Colonic mucosa (tissue), 4 donors: ENCODE measurements at regions not wholly inside any gene's neighbourhood (a gene's known extent, or its start where the extent isn't known, plus 50 kb on each side); places are given as distances from the start of the nearest gene placed in this dataset.

ENCODE experiments used
- DNase-seq: peaks from one replicate; pipeline ENCODE4 v3.0.0-alpha.2; 2020
- H3K27ac ChIP-seq: fragments of 200-600 bp; one replicate; pipeline ENCODE4 v1.8.0; 2021
- H3K27me3 ChIP-seq: fragments of 200-600 bp; one replicate; pipeline ENCODE4 v1.8.0; 2021
- H3K36me3 ChIP-seq: fragments of 200-600 bp; one replicate; pipeline ENCODE4 v1.8.0; 2021
- H3K4me1 ChIP-seq: fragments of 200-600 bp; one replicate; pipeline ENCODE4 v1.8.0; 2021; ENCODE audit warnings: mild to moderate bottlenecking
- H3K4me3 ChIP-seq: fragments of 200-600 bp; one replicate; pipeline ENCODE4 v1.8.0; 2021
- H3K9ac ChIP-seq, 2 donors: one replicate each; pipeline ENCODE4 v1.7.0; 2013; ENCODE audit warnings: control low read depth in 2 of 2, low read depth in 2 of 2, low read length in 2 of 2
- H3K9me3 ChIP-seq: fragments of 200-600 bp; one replicate; pipeline ENCODE4 v1.8.0; 2021
- CTCF ChIP-seq: fragments of 200-600 bp; IDR thresholded peaks from one replicate; pipeline ENCODE4 v1.8.0; 2022; ENCODE audit warnings: antibody characterized with exemption, mild to moderate bottlenecking
- intact Hi-C: fragments of 100-400 bp; cut with DNase I; formaldehyde crosslinking; loops from one replicate; pipeline ENCODE4 v1.14.1; 2022
- donor health status: healthy.
- donor health status: DM: no; HTN: no; CAD: no.
- donor health status: DM: no; HTN: no; CAD: no.

- Histone ChIP-seq H3K9me3 (no peaks in the 10 kb centered on the region), H3K4me1 (no peaks in the 10 kb centered on the region), H3K9ac (no peak overlapping the region), H3K36me3 (no peaks in the 10 kb centered on the region), H3K27me3 (no peaks in the 10 kb centered on the region), H3K27ac (no peak overlapping the region), H3K4me3 (no peak overlapping the region)
- DNase-seq = no peak
- no peak for TF ChIP-seq CTCF
- intact Hi-C loops = no loop called here
Measured at GRCh38 chr1:98575955-98576354, 85.6 kb upstream of the SNX7 start.

- DNase-seq = no peak
- H3K9ac ChIP-seq = no peak overlapping the region
- no peaks in the 10 kb centered on the region for H3K9me3 ChIP-seq
- no peaks in the 10 kb centered on the region for H3K36me3 ChIP-seq
- no peak for TF ChIP-seq CTCF
- H3K4me3 ChIP-seq = no peak overlapping the region
- no peak overlapping the region for H3K27ac ChIP-seq
- H3K4me1 ChIP-seq = no peaks in the 10 kb centered on the region
- no peaks in the 10 kb centered on the region for H3K27me3 ChIP-seq
- intact Hi-C loops = no loop called here
Measured at GRCh38 chr1:98565951-98566350, 95.6 kb upstream of the SNX7 start.

- intact Hi-C loops = no loop called here
- TF ChIP-seq CTCF = no peak
- no peak overlapping the region for H3K4me3 ChIP-seq
Measured at GRCh38 chr1:98559291-98559690, 102.2 kb upstream of the SNX7 start.

GRCh38 chr1:98557895-98558294, 103.6 kb upstream of the SNX7 start:
- Histone ChIP-seq H3K27me3 (no peaks in the 10 kb centered on the region), H3K9me3 (no peaks in the 10 kb centered on the region), H3K36me3 (no peaks in the 10 kb centered on the region), H3K4me1 (no peaks in the 10 kb centered on the region), H3K4me3 (no peak overlapping the region), H3K9ac (no peak overlapping the region), H3K27ac (no peak overlapping the region)
- intact Hi-C loops = no loop called here
- DNase-seq = no peak
- no peak for TF ChIP-seq CTCF

More at GRCh38 chr1:98559291-98559690, 102.2 kb upstream of the SNX7 start:
- Histone ChIP-seq H3K9me3 (no peaks in the 10 kb centered on the region), H3K9ac (no peak overlapping the region), H3K27ac (no peak overlapping the region), H3K36me3 (no peaks in the 10 kb centered on the region), H3K27me3 (no peaks in the 10 kb centered on the region), H3K4me1 (no peaks in the 10 kb centered on the region)
- DNase-seq = no peak

GRCh38 chr1:98556521-98557158, 104.9 kb upstream of the SNX7 start:
- intact Hi-C loops = no loop called here
- Histone ChIP-seq H3K27me3 (no peaks in the 10 kb centered on the region), H3K9me3 (no peaks in the 10 kb centered on the region), H3K27ac (no peak overlapping the region), H3K9ac (no peak overlapping the region), H3K4me3 (no peak overlapping the region), H3K36me3 (no peaks in the 10 kb centered on the region), H3K4me1 (no peaks in the 10 kb centered on the region)
- DNase-seq = no peak
- peak; percentile 35 for TF ChIP-seq CTCF
